K562 (cell line): ENCODE measurements at regions not wholly inside any gene's neighbourhood (a gene's known extent, or its start where the extent isn't known, plus 50 kb on each side); places are given as distances from the start of the nearest gene placed in this dataset.

Experiments used
- ATAC-seq: fragments of 200-7000 bp; cut with Tn5 transposase; 3 replicates; pipeline ENCODE4 v1.9.1; 2020; ENCODE audit warnings: moderate library complexity
- BruUV-seq: library from RNA; stranded (reverse); fragments of 400-500 nt; replicated peaks from 2 replicates; lab custom pipeline; 2021; lab: Mats Ljungman, UMichigan
- CTCF ChIA-PET: fragments of 300-600 bp; formaldehyde crosslinking; extraction: SDS; loops from one replicate; lab custom pipeline; 2021; ENCODE audit warnings: low intra/inter-chr PET ratio; lab: Yijun Ruan, JAX
- POLR2A ChIA-PET: fragments of 300-600, 350-650 bp; sonication (Branson Sonifier 250); formaldehyde crosslinking; extraction: SDS; loops from one replicate; lab custom pipeline; 2021; ENCODE audit warnings: antibody characterized with exemption, inconsistent platforms; lab: Yijun Ruan, JAX
- DNase-seq, 4 experiments: peaks; one replicate each; pipeline versions ENCODE4 v3.0.0 to v3.0.0-alpha.2; 2011 to 2018; ENCODE audit warnings: low spot score in 3 of 4, mixed read lengths in 3 of 4; ENCODE audit errors: extremely low read depth in 1 of 4
- FAIRE-seq: peaks from 2 replicates; lab custom pipeline; 2011; peaks lifted over from hg19 to GRCh38; lab: Jason Lieb, UNC
- H2AFZ ChIP-seq: 2 replicates; pipeline ENCODE4 v1.6.0; 2011; ENCODE audit warnings: low read depth, low read length, control low read depth, inconsistent platforms
- H3K27ac ChIP-seq: fragments of 200-600 bp; 3 replicates; pipeline ENCODE4 v1.8.0; 2011; ENCODE audit warnings: low read depth, mild to moderate bottlenecking, control low read depth, inconsistent platforms, low read length, moderate library complexity, mixed read lengths; ENCODE audit errors: extremely low read depth
- H3K27me3 ChIP-seq, 2 experiments: fragments of 300-600 bp in 1 of 2; 2 replicates in 1 of 2; 3 replicates in 1 of 2; pipeline versions ENCODE4 v1.6.0 to v1.8.0; 2011; ENCODE audit warnings: inconsistent platforms in 2 of 2, low read length in 2 of 2, mild to moderate bottlenecking in 1 of 2, mixed read lengths in 1 of 2, moderate library complexity in 1 of 2; ENCODE audit not compliant: control insufficient read depth in 2 of 2, insufficient read depth in 2 of 2
- H3K36me3 ChIP-seq: fragments of 300-600 bp; 3 replicates; pipeline ENCODE4 v1.8.0; 2011; ENCODE audit warnings: mild to moderate bottlenecking, low read length, inconsistent platforms; ENCODE audit not compliant: control insufficient read depth, insufficient read depth
- H3K4me1 ChIP-seq, 2 experiments: fragments of 200-600 bp in 1 of 2; replicated peaks in 1 of 2; 2 replicates in 1 of 2; 3 replicates in 1 of 2; pipeline versions ENCODE4 v1.5.1 to v1.8.0; 2011; ENCODE audit warnings: inconsistent platforms in 2 of 2, low read length in 2 of 2, mild to moderate bottlenecking in 1 of 2, mixed read lengths in 1 of 2, moderate library complexity in 1 of 2; ENCODE audit not compliant: control insufficient read depth in 2 of 2, insufficient read depth in 2 of 2
- H3K4me2 ChIP-seq: 2 replicates; pipeline ENCODE4 v1.6.1; 2011; ENCODE audit warnings: low read length, control low read depth, inconsistent platforms, mixed read lengths; ENCODE audit not compliant: insufficient read depth
- H3K4me3 ChIP-seq: fragments of 200-600 bp; sonication (generic), shearing (Covaris generic); 2 replicates; pipeline ENCODE4 v1.5.1; 2016; ENCODE audit warnings: control low read depth, inconsistent platforms
- H3K79me2 ChIP-seq: fragments of 200-600 bp; 3 replicates; pipeline ENCODE4 v1.8.0; 2011; ENCODE audit warnings: low read length, inconsistent platforms; ENCODE audit not compliant: control insufficient read depth, insufficient read depth
- H3K9ac ChIP-seq, 2 experiments: 2 replicates each; pipeline versions ENCODE4 v1.6.0 to v1.6.1; 2011; ENCODE audit warnings: low read depth in 2 of 2, low read length in 2 of 2, control low read depth in 1 of 2, inconsistent platforms in 1 of 2, mild to moderate bottlenecking in 1 of 2, mixed read lengths in 1 of 2; ENCODE audit not compliant: insufficient read depth in 1 of 2
- H3K9me1 ChIP-seq: one replicate; pipeline ENCODE4 v1.6.0; 2011; ENCODE audit warnings: inconsistent platforms, mild to moderate bottlenecking, low read length, moderate library complexity; ENCODE audit not compliant: control insufficient read depth, insufficient read depth
- H3K9me3 ChIP-seq: replicated peaks from 2 replicates; pipeline ENCODE4 v1.5.1; 2011; ENCODE audit warnings: low read depth, low read length, inconsistent platforms; ENCODE audit not compliant: control insufficient read depth, insufficient read depth
- H4K20me1 ChIP-seq: replicated peaks from 2 replicates; pipeline ENCODE4 v1.6.1; 2011; ENCODE audit warnings: low read length, inconsistent platforms, mixed read lengths; ENCODE audit not compliant: control insufficient read depth, insufficient read depth
- ATF7 ChIP-seq: fragments of 450-650 bp; IDR thresholded peaks from 2 replicates; pipeline ENCODE4 v1.7.1; 2014; ENCODE audit warnings: mild to moderate bottlenecking, moderate library complexity
- CEBPB ChIP-seq: fragments of 450-650 bp; IDR thresholded peaks from 2 replicates; pipeline ENCODE4 v1.6.1; 2016; ENCODE audit warnings: missing genetic modification characterization, missing compliant biosample characterization
- DMBX1 ChIP-seq: fragments of 250-450 bp; sonication (Bioruptor Pico); IDR thresholded peaks from 2 replicates; pipeline ENCODE4 v1.8.0; 2022; ENCODE audit warnings: inconsistent platforms, mild to moderate bottlenecking, moderate library complexity, borderline replicate concordance
- EGR1 ChIP-seq: fragments of 450-650 bp; conservative IDR thresholded peaks from 2 replicates; pipeline ENCODE4 v1.6.1; 2017; ENCODE audit warnings: mild to moderate bottlenecking
- ELK3 ChIP-seq: fragments of 450-650 bp; formaldehyde crosslinking; IDR thresholded peaks from 2 replicates; pipeline ENCODE4 v1.4.0; 2020; ENCODE audit warnings: mild to moderate bottlenecking
- HINFP ChIP-seq: fragments of 450-650 bp; conservative IDR thresholded peaks from 2 replicates; pipeline ENCODE4 v1.6.1; 2016; ENCODE audit warnings: missing genetic modification characterization, low read depth, mild to moderate bottlenecking, control low read depth, missing compliant biosample characterization
- JUN ChIP-seq, 2 experiments: sonication (generic) in 1 of 2; formaldehyde crosslinking in 1 of 2; IDR thresholded peaks; 2 replicates each; pipeline versions ENCODE4 v1.6.1 to v1.8.0; 2012 to 2022; ENCODE audit warnings: borderline replicate concordance in 2 of 2, mild to moderate bottlenecking in 2 of 2, improper control_type of control experiment in 1 of 2, low read depth in 1 of 2, low read length in 1 of 2, missing genetic modification reagents in 1 of 2
- MTA2 ChIP-seq: fragments of 450-650 bp; IDR thresholded peaks from 2 replicates; pipeline ENCODE4 v1.6.1; 2016; ENCODE audit warnings: low read depth
- STAT5A ChIP-seq: IDR thresholded peaks from 2 replicates; pipeline ENCODE4 v1.6.1; 2012; ENCODE audit warnings: low read length, inconsistent platforms, borderline replicate concordance
- ZBTB1 ChIP-seq: sonication (generic); formaldehyde crosslinking; IDR thresholded peaks from 2 replicates; pipeline ENCODE4 v1.8.1; 2023; ENCODE audit warnings: missing genetic modification reagents, low read depth, mild to moderate bottlenecking, borderline replicate concordance
- ZNF717 ChIP-seq: fragments of 250-450 bp; sonication (Bioruptor Pico); IDR thresholded peaks from 2 replicates; pipeline ENCODE4 v1.5.0; 2021
- WGBS: fragments of 100-300 bp; shearing (Covaris generic); methylation state at CpG from one replicate; pipeline ENCODE4 v1.1.6; 2016; ENCODE audit warnings: low coverage, mixed read lengths; ENCODE audit not compliant: insufficient coverage; ENCODE audit errors: missing lambda C conversion rate; 5-methylcytosine and 5-hydroxymethylcytosine counted together
- in situ Hi-C: fragments of 300-500 bp; cut with MboI; formaldehyde crosslinking; loops from 4 replicates; pipeline ENCODE4 v1.15.0; 2018; ENCODE audit warnings: inconsistent platforms, mixed read lengths
- intact Hi-C: fragments of 100-400 bp; cut with micrococcal nuclease; formaldehyde crosslinking; loops from 2 replicates; pipeline ENCODE4 v1.14.2; 2022
- TF ChIP-seq, protein P1 (sequence below): fragments of 250-450 bp; sonication (Bioruptor Pico); IDR thresholded peaks from 2 replicates; pipeline ENCODE4 v1.5.0; 2020; ENCODE audit warnings: mild to moderate bottlenecking

DNA sequence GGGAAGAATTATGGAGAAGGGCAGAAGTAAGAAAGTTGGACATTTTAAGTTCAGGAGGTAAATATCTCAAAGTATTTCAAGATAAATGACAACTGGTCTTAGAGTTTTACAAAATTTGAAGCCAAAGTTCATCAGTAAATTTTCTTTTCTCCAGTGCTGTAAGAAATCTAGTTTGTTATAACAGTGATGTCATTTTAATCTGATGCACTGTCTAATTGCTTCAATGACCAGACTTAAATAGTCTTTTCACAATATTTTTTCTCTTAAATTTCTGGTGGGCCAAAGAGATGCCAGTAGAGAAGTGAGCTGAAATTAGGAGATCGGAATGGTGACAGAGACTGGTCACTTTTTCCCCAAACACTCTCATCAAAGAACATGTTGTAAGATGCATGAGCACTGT, 156.5 kb upstream of the TMEM161B start (continued):
- no peak for TF ChIP-seq MTA2
- TF ChIP-seq HINFP (tag): no peak
- TF ChIP-seq ATF7: no peak
- no peak for TF ChIP-seq ELK3 (CRISPR knock-in tag)
- no peak for TF ChIP-seq DMBX1 (CRISPR knock-in tag)
- TF ChIP-seq, protein P1, sequence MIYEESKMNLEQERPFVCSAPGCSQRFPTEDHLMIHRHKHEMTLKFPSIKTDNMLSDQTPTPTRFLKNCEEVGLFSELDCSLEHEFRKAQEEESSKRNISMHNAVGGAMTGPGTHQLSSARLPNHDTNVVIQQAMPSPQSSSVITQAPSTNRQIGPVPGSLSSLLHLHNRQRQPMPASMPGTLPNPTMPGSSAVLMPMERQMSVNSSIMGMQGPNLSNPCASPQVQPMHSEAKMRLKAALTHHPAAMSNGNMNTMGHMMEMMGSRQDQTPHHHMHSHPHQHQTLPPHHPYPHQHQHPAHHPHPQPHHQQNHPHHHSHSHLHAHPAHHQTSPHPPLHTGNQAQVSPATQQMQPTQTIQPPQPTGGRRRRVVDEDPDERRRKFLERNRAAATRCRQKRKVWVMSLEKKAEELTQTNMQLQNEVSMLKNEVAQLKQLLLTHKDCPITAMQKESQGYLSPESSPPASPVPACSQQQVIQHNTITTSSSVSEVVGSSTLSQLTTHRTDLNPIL (CRISPR knock-in tag): no peak
- no peak for TF ChIP-seq ZNF717 (CRISPR knock-in tag)

DNA sequence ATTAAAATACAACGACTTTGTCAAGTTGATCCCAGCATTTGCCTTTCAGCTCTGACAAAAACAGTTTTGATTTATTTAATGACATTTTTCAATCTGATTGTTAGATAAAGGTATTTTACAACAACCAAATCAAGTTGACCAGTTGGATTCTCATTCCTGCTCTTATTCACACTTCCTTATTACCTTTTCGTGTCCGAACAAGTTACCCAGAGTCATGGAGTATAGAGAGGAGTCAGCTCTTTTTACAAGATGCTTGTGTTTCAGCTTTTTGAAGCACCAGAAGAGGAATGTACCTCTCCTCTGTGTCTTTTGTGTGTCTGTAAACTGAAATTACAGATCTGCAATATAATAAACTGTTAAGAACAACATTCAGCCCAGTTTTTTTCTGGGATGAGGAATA, 151.3 kb upstream of the TMEM161B start:
- CTCF ChIA-PET: no interaction called here
- no peaks in the 10 kb centered on the region for H3K79me2 ChIP-seq
- H4K20me1 ChIP-seq: no peaks in the 10 kb centered on the region
- H3K4me1 ChIP-seq: peaks cover 0 to 4% of the 10 kb centered on the region in 2 experiments; a peak in 1 of 5 replicates
- H3K27me3 ChIP-seq: no peaks in the 10 kb centered on the region
- FAIRE-seq (no peak), ATAC-seq (no peak), DNase-seq (no peak)
- H3K9ac ChIP-seq: no peak overlapping the region
- POLR2A ChIA-PET: no interaction called here
- H2AFZ ChIP-seq: no peak overlapping the region
- H3K36me3 ChIP-seq: no peaks in the 10 kb centered on the region
- TF ChIP-seq EGR1 (no peak), CEBPB (tag) (no peak), ZBTB1 (CRISPR knock-in tag) (no peak), JUN (IDR thresholded peaks at IDR 0.05; ENCODE audit: borderline replicate concordance, low read depth, low read length) (no peak), JUN (CRISPR knock-in tag; IDR thresholded peaks at IDR 0.05; ENCODE audit: borderline replicate concordance) (no peak), STAT5A (no peak)
- no peak overlapping the region for H3K4me2 ChIP-seq
- in situ Hi-C loops: no loop called here
- no peaks in the 10 kb centered on the region for H3K9me1 ChIP-seq
- no peak overlapping the region for H3K27ac ChIP-seq
- 0% methylated on average over 3 of the region's 3 CpGs for WGBS
- intact Hi-C loops: no loop called here
- no peak overlapping the region for H3K4me3 ChIP-seq
- H3K9me3 ChIP-seq: no peaks in the 10 kb centered on the region
- BruUV-seq: no TSS peak
